NCI-H1105 (cell line): ENCODE measurements at regions not wholly inside any gene's neighbourhood (a gene's known extent, or its start where the extent isn't known, plus 50 kb on each side); places are given as distances from the start of the nearest gene placed in this dataset.

Experiments used
- DNase-seq: peaks from one replicate; lab custom pipeline; 2025; lab: John Stamatoyannopoulos, UW

GRCh38 chr5:29949301-29949872 is 1244.1 kb upstream of the CDH6 start:
- DNase-seq = no peak

DNA sequence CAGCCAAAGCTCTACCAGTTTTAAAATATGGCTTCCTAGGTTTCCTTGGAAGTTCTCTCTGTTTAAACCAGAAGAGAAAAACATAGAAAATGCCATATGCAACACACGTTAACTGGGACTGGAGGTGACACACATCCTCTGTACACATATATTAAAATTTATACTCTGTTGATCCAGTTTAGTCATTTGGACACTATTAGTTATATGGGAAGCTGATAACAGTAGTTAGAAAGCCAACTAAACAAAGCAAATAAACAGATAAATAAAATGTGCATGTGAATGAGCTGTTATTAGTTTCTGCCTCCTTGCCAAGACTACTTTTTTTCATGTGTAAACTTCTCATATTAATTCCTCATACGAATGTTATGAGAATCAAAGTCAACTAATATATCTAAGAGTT is 1249.2 kb upstream of the CDH6 start:
- DNase-seq = no peak

GRCh38 chr5:29942089-29942488 is 1251.4 kb upstream of the CDH6 start:
- DNase-seq = no peak

DNA sequence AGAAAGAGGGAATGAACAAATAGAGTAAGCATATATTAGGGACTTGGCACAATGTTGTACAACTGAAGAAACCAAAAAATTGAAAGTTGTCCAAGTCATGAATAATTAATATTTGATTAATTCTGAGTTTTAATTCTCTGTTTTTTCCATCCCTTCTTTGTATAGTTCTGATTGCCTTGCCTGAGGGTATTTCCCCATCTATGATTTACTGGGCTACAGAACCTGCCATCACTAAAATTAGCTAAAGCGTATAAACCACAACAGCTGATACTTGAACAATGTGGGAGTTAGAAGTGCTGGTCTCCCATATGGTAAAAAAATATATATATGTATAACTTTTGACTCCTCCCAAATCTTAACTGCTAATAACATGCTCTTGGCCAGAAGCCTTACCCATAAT is 1253.5 kb upstream of the CDH6 start:
- DNase-seq = no peak

GRCh38 chr5:29935371-29935770 is 1258.1 kb upstream of the CDH6 start:
- no peak for DNase-seq

- no peak for DNase-seq
These were observed 1263.2 kb upstream of the CDH6 start for GRCh38 chr5:29930316-29930715.

DNA sequence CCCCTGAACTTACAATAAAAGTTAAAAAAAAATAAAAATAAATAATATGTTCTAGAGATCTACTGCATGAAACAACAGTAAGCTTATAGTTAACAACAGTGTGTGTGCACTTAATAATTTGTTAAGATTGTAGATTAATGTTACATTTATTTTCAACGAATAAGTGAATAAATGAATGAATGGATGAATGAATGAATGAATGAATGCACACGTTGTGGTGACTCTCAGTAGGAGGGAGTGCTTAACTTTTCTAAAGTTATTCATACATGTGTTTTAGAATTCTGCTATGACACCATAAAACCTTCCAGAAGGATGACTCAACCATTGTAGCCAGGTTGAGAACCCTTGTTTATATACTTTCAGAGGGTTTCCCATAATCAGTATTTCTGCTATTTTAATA is 1269.4 kb upstream of the CDH6 start:
- DNase-seq = no peak

- DNase-seq = no peak
These were observed 1287.7 kb upstream of the CDH6 start for GRCh38 chr5:29905626-29906353.

DNA sequence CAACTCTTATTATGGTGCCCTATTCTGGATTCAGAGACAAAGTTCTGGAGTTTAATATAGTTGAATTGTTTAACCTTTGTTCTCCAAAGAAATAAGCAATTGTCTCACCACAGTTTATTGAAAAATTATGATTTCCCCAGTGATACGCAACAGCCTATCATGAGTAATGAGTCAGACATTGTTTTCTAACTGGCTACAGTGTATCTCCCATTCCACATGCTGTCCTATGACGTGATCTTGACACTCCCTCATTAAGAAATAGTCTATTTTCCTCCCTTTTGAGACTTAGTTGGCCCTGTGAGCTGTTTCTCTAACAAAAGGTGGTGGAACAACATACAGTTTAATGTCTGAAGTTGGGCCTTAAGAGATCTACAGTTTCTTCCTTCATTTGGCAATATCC is 1290.6 kb upstream of the CDH6 start:
- no peak for DNase-seq

GRCh38 chr5:29899583-29899982 is 1293.9 kb upstream of the CDH6 start:
- no peak for DNase-seq

- no peak for DNase-seq
These were observed 1295.6 kb upstream of the CDH6 start for GRCh38 chr5:29897916-29898315.

- no peak for DNase-seq
These were observed 1296.8 kb upstream of the CDH6 start for GRCh38 chr5:29896646-29897045.

- no peak for DNase-seq
These were observed 1298.8 kb upstream of the CDH6 start for GRCh38 chr5:29894668-29895067.

DNA sequence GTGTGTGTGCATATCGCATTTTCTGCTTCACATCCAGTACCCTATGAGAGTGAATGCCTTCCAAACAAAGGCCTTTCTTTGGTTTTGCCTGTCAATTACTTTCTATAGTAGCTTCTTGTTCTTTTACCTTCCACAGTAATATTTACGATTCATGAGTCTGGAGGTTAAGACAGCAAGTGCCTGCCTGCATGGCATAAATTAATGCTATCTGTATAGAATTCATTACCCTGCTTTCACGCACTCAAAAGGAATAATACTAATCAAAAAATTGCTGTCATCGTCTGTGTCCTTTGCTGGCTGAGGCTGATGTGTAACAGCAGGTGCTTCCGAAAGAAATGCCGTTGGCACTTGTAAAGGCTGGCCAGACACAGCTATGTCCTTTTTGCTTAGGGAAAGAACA is 1304.4 kb upstream of the CDH6 start:
- DNase-seq = no peak

DNA sequence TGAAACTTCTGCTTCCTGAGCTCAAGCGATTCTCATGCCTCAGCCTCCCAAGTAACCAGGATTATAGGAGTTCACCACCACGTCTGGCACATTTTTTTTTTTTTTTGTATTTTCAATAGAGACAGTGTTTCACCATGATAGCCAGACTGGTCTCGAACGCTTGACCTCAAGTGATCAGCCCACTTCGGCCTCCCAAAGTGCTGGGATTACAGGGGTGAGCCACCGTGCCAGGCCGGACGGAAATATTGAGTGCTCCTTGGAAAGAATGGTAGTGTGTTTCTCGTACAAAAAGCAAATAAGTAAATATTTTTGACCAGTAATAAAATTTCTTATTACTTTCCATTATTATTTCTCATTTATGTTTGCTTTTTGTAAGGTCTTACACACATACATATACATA is 1307.9 kb upstream of the CDH6 start:
- DNase-seq = no peak

- no peak for DNase-seq
These were observed 1311.5 kb upstream of the CDH6 start for GRCh38 chr5:29882036-29882435.

DNA sequence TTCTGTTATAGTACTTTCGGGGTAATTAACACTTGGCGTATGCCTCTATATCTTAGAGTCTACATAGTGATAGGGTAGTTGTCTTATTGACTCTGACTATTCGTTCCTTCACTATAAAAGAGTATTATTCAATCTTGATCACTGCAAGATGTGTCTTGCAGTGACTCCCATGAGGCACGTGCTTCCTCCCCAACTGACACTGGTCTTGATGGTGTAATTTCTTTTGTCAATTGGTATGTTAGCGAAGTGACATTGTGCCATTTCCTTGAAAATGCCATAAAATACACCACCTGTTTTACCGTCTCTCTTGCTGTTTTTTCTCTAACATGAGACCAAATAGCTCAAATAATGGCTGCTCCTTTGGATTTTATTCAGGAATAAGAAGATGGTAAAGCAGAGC is 1314.1 kb upstream of the CDH6 start:
- DNase-seq = no peak

- DNase-seq = no peak
These were observed 1314.9 kb upstream of the CDH6 start for GRCh38 chr5:29878599-29878998.

GRCh38 chr5:29867155-29867554 is 1326.3 kb upstream of the CDH6 start:
- DNase-seq = no peak

DNA sequence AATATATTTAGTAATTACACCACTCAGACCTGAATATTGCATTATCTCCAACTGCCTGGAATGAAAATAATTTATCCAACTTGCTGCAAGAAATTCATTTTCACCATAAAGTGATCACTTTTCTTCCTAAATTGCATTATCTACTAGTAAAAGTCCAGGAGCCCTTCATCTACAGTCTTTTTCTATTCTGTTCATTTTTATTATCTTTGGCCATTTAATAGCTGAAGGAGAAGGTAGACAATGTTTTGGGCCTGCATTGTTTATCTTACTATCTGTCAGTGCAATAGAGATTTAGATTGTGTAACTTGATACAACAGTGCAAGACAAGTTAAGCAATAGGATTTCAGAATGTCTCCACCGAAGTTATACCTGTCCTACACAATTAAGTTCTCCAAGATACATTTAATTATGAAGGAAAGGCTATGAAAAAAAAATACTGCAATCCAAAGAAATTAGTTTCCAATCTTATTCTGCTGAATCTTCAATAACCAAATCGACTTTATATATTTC is 1339.7 kb upstream of the CDH6 start:
- no peak for DNase-seq

GRCh38 chr5:29852329-29852728 is 1341.2 kb upstream of the CDH6 start:
- no peak for DNase-seq

- no peak for DNase-seq
These were observed 1348.3 kb upstream of the CDH6 start for GRCh38 chr5:29845206-29845605.

- DNase-seq = no peak
These were observed 1360.1 kb upstream of the CDH6 start for GRCh38 chr5:29833394-29833793.

GRCh38 chr5:29822521-29822920 is 1371.0 kb upstream of the CDH6 start:
- no peak for DNase-seq
